DMS153 (cell line): ENCODE measurements at regions not wholly inside any gene's neighbourhood (a gene's known extent, or its start where the extent isn't known, plus 50 kb on each side); places are given as distances from the start of the nearest gene placed in this dataset.
"Not testable (repeated sequence)": the region's sequence is repeated elsewhere in the genome, so short reads cannot be mapped to it uniquely, and the experiment has no call there.

Experiments used
- DNase-seq: peaks from one replicate; lab custom pipeline; 2025; lab: John Stamatoyannopoulos, UW

DNA sequence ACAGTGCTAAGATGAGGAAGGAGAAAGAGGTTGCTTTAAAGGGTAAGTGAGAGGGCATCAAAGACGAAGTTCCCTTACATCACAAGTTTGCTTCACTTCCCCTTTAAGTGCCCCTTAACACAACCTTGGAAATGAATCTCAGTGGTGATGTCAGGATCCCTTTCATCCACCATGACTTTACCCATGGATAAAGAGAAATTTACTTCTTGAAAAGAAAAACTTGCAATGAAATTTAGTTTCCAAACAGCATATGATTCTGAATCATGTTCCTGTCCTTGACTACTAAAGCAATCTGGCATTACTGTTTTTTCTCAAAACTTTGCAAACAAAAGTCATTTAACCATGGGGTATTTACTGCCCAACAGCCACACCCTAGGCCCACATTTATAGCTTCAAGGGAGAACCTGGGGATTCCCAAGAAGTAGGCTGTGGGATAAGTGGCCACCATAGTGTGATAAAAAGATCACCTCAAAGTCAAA is 135.9 kb downstream of the ITGB8 start:
- DNase-seq, result no peak

DNA sequence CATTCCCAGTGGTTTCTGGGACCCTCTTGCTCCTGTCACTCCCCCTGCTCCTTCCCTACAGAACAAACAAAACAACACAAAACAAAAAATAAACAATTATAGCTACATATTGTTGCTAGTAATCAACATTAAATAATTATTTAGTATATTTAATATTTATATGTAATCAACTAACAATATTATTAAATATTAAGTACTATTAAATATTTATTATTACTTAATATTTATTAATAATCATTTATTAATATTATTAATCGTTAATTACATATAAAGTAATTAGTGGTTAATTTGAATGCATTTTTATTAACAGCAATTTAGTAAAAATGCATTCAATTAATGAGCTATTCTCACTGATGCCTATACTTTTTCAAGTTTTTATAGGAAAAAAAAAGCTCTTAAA is 139.4 kb downstream of the ITGB8 start:
- DNase-seq, result no peak

DNA sequence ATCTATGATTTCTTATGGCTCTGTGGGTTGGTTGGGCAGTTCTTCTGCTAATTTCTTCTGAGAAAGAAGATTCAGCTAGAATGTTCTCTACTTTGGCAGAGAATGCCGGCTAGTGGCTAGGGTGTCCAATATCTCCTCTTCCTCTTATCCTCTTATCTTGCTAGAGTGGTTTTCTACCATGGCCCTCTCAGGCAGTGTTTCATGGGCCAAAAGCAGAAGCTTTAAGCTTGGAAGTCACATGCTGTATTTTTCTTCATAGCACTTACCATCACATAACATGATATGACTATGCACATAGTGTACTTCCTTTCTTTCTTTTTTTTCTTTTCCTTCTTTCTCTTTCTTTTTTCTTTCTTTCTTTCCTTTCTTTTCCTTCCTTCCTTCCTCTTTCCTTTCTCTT is 140.0 kb downstream of the ITGB8 start:
- DNase-seq, result no peak

DNA sequence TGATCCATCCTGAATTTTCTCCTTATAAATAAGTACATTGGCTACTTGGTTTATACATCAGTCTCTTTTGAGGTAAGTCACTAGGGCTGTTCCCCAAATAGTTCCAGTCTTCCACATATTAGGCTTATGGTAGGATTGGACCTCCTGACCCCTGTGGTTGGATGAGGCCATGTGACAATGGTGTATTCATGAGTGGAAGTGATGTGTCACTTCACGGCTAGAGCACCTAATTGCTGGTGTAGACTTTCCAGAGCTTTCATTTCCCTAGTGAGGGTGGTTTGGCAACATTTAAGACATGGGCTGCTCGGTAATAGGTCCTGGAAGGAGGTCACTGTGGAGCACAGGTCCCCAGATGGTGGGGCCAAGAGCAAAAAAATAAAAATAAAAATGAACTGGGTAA is 141.2 kb upstream of the ABCB5 start:
- no peak for DNase-seq

DNA sequence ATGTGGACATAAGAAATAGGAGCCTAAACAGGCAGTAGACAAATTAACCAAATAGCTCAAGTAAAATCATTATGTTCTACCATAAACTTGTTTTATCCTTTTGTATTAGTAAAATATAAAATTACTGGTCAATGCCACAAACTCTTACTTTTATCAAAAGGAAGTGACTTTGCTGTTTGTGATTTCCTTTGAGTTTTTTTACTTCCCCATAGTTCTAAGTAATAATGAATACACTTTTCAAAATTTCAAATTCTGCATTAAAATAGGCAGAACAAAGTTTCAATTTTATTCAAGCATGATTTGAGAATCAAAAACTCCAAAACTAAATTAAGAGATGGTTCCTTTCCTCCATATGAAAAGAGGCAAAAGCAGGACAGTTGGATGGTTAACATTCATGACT is 139.7 kb upstream of the ABCB5 start:
- DNase-seq, result no peak

DNA sequence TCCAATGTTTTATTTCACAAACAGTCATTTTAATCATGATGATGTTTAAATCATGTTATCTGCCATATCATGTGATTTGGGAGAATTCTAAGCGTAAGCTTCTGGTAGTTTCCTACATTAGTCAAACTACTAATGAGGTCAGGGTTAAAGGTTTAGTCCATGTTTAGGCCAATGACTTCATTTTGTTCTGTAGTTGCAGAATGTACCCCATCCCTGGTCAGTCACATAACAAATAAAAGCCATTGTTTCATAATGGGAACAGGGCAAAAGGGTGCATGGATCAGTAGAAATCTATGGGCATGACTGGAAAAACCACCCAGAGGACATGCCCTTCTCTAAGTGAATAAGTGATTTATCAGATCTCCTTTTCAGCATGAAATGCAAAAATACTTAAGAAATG is 138.4 kb upstream of the ABCB5 start:
- no peak for DNase-seq

DNA sequence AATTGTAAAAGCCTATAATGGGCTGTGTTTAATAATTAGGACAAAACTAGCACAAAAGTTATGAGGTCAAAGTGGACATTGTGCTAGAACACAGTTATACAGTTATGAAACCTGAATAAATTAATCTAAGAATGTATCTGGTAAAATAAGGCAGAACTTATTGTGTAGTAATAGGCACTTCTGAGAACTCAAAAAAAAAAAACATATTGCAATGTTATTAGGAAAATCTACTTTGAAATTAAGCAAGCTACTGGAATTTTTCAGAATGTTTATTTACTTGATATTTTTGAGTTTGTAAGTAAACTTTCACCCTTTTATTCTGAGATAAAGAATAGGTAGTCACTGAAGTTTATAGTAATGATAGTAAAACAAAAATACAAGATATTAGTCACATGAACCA is 135.8 kb upstream of the ABCB5 start:
- no peak for DNase-seq

DNA sequence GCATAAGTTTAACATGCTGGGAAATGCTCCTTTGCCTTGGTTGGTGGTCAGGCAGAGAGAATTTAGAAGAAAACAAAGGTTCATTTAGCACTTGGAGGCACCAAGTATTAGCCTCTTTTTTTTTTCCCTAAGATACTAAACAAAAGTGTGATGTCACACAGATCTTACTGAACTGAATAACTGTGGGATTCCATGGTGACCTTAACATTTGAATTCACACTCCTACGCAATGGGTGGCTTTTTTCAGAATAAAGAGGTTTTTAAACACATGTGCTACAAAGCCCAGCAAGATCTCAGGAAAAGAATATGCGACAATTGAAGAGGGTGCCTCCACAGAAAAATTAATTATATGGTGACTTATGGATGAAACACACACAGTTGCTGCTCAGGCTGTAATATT is 133.4 kb upstream of the ABCB5 start:
- no peak for DNase-seq

DNA sequence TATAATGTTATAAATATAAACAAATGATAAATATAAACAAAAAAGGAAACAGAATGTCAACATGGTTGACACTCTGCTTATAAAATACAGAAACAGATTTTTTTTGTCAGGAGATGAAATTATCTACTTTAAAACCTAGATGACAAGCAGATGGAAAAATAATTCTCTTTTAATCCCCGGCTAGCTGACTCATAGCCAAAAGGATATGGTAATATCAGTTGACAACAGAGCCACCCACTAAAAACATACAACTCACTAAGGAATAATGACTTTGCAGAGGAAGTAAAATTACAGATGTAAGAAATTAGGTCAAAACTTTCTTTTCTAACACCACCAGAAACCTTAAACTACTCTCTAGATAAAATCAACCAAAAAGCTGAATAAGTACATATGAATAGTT is 131.1 kb upstream of the ABCB5 start:
- no peak for DNase-seq

DNA sequence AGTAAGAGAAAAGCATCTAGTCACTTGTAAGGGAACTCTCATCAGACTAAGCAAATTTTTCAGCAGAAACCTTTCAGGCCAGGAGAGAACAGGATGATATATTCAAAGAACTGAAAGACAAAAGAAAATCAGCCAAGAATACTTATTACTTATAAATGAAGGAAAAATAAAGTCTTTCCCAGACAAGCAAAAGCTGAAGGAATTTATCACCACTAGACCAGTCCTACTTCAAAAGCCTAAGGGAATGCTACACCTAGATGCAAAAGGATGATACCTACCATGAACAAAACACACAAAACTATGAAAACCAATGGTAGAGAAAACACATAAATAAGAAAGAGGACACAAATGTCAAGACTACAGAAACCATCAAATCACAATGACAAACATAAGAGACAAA is 126.6 kb upstream of the ABCB5 start:
- DNase-seq, result no peak

DNA sequence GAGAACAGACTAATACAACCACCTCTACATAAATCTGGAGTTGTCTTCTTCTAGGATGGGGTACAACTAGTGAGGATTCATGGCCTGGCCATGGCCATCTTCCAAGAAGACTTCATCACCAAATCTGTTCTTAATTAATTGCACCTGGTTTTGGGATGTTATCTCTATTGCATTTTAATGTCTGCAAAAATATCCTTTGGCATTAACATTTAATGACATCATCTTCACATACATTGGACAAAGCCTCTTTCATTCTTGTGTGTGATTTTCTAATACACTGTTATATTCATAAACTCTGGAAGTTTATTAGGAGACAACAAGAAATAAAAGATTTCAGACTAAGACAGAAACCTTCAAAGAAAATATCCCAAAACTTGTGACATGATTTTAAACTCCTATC is 124.2 kb upstream of the ABCB5 start:
- no peak for DNase-seq

DNA sequence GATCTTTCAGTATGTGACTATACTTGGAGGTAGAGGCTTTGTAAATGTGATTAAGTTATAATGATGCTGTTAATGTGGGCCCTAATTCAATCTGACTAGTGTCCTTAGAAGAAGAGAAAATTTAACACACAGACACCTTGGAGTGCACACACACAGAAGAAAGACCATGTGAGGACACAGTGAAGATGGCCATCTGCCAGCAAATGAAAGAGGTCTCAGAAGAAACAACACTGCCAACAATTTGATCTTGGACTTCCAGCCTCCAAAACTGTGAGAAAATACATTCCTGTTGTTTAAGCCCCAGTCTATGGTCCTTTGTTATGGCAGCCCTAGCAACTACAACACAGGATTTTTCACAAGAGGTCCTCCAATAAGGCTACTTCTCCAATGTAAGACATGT is 120.9 kb upstream of the ABCB5 start:
- DNase-seq, result no peak

DNA sequence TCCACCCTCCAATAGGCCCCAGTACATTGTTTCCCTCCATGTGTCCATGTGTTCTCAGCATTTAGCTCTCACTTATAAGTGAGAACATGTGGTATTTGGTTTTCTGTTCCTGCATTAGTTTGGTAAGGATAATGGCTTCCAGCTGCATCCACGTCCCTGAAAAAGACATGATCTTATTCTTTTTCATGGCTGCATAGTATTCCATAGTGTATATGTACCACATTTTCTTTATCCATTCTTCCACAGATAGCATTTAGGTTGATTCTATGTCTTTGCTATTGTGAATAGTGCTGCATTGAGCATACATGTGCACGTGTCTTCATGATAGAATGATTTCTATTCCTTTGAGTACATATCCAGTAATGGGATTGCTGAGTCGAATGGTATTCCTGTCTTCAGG is 114.0 kb upstream of the ABCB5 start:
- DNase-seq, result not testable (repeated sequence)

DNA sequence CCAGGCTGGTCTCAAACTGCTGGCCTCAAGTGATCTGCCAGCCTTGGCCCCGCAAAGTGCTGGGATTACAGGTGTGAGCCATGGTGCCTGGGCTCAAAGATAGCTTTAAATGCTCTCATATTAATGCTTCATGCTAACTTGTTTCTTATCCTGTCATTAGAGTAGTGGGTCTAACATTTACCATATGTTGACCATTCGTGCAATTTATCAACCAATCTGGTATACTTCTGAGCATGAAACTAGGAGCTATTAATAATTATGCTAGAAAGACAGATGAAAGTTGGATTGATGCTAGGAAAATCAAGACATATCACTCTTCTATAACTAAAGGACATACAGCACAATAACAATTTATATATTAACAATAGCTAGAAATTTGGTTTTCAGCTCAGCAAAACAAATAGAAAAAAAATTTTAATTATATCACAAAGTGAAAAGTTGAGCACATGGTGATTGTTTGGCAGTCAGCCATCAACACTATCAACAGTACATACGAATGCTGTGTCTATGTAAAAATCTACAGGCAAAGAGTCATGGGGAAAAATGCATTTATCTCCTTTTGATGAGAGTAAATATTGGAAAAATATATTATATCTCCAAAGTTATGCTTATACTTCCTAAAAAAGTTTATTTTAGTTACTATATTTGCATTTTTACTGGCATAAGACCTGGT is 112.1 kb upstream of the ABCB5 start:
- DNase-seq, result no peak

DNA sequence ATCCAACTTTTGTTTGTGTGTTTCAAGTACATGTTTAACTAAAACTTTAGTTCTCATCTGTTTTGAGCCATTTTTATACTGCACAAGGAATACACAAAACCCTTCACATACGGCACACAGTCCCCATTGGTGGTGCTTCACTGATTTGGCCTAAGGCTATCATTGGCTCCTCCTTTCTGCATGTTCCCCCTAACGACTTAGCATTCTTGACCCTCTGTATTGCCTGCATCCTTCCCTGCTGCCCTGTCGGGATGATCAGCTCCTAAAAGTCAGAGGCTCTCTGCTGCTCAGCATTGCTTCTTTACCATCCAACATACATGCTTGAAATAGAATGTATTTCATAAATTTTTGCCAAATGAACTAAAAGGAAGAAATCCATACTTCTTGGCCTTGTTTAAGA is 111.4 kb upstream of the ABCB5 start:
- no peak for DNase-seq

DNA sequence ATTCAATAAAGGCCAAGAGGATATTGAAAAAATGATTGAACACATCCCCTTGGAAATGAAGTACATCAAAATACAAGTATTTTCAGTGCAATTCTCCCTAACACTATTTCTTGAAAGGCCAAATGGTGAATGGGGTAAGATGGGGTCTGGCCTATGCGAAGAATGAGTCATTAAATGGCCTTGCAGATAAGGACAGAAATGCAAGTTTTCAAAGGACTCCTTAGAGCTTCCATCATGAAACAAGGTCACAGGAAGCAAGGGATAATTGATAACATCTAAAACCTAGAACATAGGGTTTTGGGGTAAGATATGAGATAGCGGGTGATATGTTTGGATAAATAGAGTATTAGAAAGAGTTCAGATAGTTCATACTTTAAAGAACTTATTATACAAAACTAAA is 109.3 kb upstream of the ABCB5 start:
- no peak for DNase-seq

DNA sequence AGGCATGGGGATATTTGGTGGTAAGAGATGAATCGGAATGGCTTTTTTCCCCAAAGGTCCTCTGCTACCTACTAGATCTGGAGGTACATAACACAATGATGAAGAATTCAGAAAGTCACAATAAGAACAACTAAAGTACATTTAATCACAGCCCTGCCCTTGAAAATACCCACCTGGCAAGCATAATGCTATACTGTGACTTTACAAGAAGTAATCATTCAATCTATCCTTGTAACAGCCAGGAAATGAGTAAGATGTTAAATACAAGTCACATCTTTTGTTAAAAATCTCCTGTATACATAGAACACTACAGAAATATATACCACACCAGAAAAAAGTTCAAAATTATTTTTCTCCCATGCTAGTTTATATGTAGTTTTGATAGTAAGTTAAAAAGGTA is 108.3 kb upstream of the ABCB5 start:
- DNase-seq, result no peak

DNA sequence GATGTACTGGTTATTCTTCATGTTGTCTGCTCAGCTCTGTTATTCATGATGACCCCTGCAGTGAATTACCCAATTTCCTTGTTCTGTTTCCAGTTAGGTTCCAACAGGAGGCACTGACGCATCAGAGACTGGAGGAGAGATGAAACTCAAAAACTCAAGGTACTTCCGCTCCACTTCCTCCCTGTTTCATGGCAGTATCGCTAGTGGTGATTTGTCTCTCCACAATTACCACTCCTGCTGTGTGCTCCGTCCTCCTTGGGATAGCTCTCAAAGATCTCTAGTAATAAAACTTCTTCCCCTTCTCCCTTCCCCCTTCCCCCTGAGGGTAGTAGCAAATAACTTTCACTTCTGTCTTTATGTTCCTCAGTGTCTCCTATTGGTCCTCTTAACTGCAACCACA is 107.4 kb upstream of the ABCB5 start:
- no peak for DNase-seq

DNA sequence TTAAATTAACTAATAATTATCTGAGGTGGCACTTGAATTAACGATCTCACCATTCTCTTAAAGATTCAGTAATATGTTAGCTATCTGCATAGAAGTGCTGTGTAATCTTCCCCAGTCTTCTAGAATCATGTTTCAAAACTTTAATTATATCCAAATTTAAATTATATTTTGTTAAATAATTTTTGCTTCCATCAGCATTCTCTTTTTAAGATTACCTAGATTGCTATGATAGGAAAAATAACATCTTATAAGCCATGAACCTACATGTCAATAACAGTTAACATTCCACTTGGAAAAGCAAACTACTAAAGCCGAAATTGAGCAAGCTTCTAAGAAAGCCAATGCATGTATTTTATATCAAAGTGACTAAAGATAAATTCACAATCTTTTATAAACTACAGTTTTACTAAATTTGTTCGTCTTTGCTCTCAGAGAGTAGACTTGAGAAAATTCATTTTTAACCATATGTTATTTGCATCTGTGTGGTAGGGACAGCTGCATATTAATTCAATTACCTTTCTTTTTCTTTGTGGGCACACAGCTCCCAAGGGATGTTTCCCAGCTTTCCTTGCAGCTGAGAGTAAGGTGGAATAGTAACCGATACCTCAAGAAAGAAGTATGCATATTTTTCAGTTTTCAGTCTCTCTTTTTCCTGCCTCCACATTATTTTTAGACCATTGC is 105.4 kb upstream of the ABCB5 start:
- DNase-seq, result no peak

DNA sequence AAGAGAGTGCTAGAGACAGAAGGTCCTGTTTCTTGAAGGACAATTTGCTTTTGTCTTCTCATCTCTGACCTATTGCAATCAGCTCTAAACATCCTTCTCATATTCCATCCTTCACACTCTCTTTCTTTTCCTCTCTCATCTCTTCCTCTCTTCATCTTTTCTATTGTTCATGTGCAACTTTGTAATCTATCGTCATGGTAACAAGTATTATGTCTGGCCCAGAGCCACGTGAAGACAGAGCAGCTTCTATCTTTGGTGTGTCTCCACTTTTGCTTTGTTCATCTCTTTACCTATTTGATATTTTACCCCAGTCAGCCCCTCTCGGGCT is 104.9 kb upstream of the ABCB5 start:
- DNase-seq, result no peak

DNA sequence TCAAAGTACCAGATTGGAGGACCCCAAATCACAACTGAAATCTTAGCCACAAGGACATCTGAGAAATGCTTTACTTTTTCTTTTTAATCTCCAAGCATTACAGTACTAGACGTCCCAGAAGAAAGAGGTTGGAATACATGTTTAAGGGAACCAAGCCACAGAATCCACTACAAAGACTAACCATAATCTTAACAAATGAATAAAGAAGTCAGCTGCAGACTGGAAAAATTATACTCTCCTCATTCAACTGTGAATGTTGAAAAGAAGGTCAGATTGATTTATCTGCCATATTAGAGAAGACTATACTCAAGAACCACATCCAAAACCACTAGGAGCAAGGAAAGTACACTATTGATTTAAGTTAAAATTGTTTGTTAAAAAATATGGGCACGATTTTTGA is 102.1 kb upstream of the ABCB5 start:
- no peak for DNase-seq

DNA sequence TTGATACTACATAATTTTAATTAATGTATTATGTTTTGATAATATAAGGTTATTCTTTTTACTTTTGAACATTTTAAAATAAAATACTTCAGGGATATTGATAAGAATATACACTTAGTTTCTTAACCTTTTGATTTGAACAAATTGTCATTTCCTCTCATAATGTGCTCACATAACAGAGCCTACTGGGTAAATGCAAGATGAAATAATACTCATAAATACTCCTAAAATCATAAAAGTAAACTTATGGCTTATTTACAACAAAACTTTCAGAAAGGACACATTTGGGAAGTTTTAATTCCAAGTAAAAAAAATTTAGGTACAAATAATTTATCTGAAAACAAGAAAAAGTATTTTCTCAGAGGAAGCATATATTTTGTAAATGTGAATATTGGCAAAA is 101.6 kb upstream of the ABCB5 start:
- no peak for DNase-seq

DNA sequence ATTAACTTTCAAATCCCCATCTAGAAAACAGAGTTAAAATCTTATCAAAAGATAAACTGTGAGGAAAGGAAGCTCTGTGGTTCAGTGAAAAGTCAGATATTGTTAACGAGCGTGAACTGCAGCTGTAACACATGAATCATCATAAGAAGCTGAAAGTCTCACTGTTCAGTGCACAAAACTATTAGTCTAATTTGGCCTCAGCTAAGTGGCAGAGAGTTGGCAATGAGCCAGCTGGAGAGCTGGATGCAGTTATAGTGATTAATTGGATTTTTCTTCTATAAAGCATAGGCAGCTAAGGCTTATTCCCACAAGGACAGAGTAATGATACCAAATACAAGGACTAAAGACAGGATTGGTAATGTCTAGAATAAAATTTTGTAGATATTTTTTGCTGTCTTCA is 101.1 kb upstream of the ABCB5 start:
- DNase-seq, result peak; percentile 85

DNA sequence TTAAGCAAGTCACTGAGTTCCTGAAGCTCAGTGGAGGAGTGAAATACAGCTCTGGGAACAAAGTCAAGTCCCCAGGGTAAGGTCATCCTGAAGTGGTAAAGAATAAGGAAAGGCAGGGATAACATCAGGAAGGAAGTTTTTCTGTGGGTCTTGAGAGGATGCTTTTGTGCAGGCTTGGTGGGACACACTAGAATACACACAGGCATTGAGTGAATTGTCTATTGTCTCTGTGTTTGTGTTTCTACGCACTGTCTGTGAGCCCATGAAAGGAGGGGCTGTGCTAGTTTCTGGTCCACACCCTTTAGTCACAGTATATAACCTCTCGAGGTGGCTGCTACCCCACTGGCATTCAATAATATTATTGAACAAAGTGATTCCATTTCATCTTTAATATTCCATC is 95.8 kb upstream of the ABCB5 start:
- DNase-seq, result peak; percentile 19
